Gastroesophageal sphincter (tissue), 3 donors: ENCODE measurements at regions not wholly inside any gene's neighbourhood (a gene's known extent, or its start where the extent isn't known, plus 50 kb on each side); places are given as distances from the start of the nearest gene placed in this dataset.

ENCODE experiments used
- CTCF ChIP-seq, 4 experiments: fragments of 200-600 bp in 2 of 4; fragments of 450-650 bp in 2 of 4; sonication (generic) in 1 of 4; IDR thresholded peaks; one replicate each; pipeline ENCODE4 v1.5.1; 2017 to 2019; ENCODE audit warnings: antibody characterized with exemption in 4 of 4, mild to moderate bottlenecking in 2 of 4, moderate library complexity in 2 of 4
- EP300 ChIP-seq: sonication (generic); formaldehyde crosslinking; IDR thresholded peaks from one replicate; pipeline ENCODE4 v1.6.1; 2017; ENCODE audit warnings: antibody characterized with exemption, mild to moderate bottlenecking
- POLR2A ChIP-seq, 2 donors: fragments of 450-650 bp; IDR thresholded peaks; one replicate each; pipeline ENCODE4 v1.6.1; 2017; ENCODE audit warnings: antibody characterized with exemption in 2 of 2, mild to moderate bottlenecking in 2 of 2, moderate library complexity in 1 of 2
- POLR2AphosphoS5 ChIP-seq: sonication (generic); formaldehyde crosslinking; IDR thresholded peaks from one replicate; pipeline ENCODE4 v1.6.1; 2017; ENCODE audit warnings: antibody characterized with exemption

- TF ChIP-seq EP300: no peak
- no peak for TF ChIP-seq POLR2AphosphoS5
- no peak for TF ChIP-seq CTCF (IDR thresholded peaks at IDR 0.05)
- no peak for TF ChIP-seq POLR2A (IDR thresholded peaks at IDR 0.05)
Observed at GRCh38 chr5:156121882-156122281, 205.1 kb upstream of the SGCD start.
